Non-pigmented ciliary epithelial cell (primary cell): ENCODE measurements at regions not wholly inside any gene's neighbourhood (a gene's known extent, or its start where the extent isn't known, plus 50 kb on each side); places are given as distances from the start of the nearest gene placed in this dataset.
"Not testable (repeated sequence)": the region's sequence is repeated elsewhere in the genome, so short reads cannot be mapped to it uniquely, and the experiment has no call there.

Source experiments
- DNase-seq: peaks from one replicate; pipeline ENCODE4 v3.0.0-alpha.2; 2010; ENCODE audit warnings: low read depth

GRCh38 chrX:97858592-97858991 is 974.9 kb downstream of the RPA4 start:
- peak; percentile 10 for DNase-seq

- DNase-seq: peak; percentile 22
These were observed 976.5 kb downstream of the RPA4 start for GRCh38 chrX:97860226-97860625.

- no peak for DNase-seq
These were observed 979.6 kb downstream of the RPA4 start for GRCh38 chrX:97863261-97863660.

- no peak for DNase-seq
These were observed 983.6 kb downstream of the RPA4 start for GRCh38 chrX:97867266-97867665.

- no peak for DNase-seq
These were observed 993.1 kb downstream of the RPA4 start for GRCh38 chrX:97876697-97877407.

GRCh38 chrX:97882306-97882705 is 998.6 kb downstream of the RPA4 start:
- DNase-seq: no peak

- DNase-seq: no peak
These were observed 1012.0 kb downstream of the RPA4 start for GRCh38 chrX:97895751-97896150.

- no peak for DNase-seq
These were observed 1014.3 kb downstream of the RPA4 start for GRCh38 chrX:97897998-97898397.

GRCh38 chrX:97898798-97899197 is 1015.1 kb downstream of the RPA4 start:
- DNase-seq: peak; percentile 14

- DNase-seq: no peak
These were observed 1024.1 kb downstream of the RPA4 start for GRCh38 chrX:97907791-97908190.

- DNase-seq: no peak
These were observed 1025.5 kb downstream of the RPA4 start for GRCh38 chrX:97909245-97909644.

- DNase-seq: not testable (repeated sequence)
These were observed 1031.7 kb downstream of the RPA4 start for GRCh38 chrX:97915390-97915789.

GRCh38 chrX:97921223-97921622 is 1037.5 kb downstream of the RPA4 start:
- not testable (repeated sequence) for DNase-seq

GRCh38 chrX:97931586-97931985 is 1047.9 kb downstream of the RPA4 start:
- no peak for DNase-seq

- no peak for DNase-seq
These were observed 1052.6 kb downstream of the RPA4 start for GRCh38 chrX:97936296-97936695.

- DNase-seq: no peak
These were observed 1055.0 kb downstream of the RPA4 start for GRCh38 chrX:97938706-97939105.

GRCh38 chrX:97968376-97969163 is 1084.9 kb downstream of the RPA4 start:
- DNase-seq: no peak

GRCh38 chrX:97984641-97985040 is 1100.9 kb downstream of the RPA4 start:
- DNase-seq: no peak

GRCh38 chrX:97985096-97985495 is 1101.4 kb downstream of the RPA4 start:
- no peak for DNase-seq

- DNase-seq: no peak
These were observed 1104.3 kb downstream of the RPA4 start for GRCh38 chrX:97987979-97988378.

- no peak for DNase-seq
These were observed 1112.1 kb downstream of the RPA4 start for GRCh38 chrX:97995834-97996233.

GRCh38 chrX:98028691-98029090 is 1145.0 kb downstream of the RPA4 start:
- no peak for DNase-seq

- DNase-seq: no peak
These were observed 1146.2 kb downstream of the RPA4 start for GRCh38 chrX:98029861-98030260.

- no peak for DNase-seq
These were observed 1173.5 kb downstream of the RPA4 start for GRCh38 chrX:98057176-98057575.
